Fibroblast of skin of abdomen (primary cell): ENCODE measurements at regions not wholly inside any gene's neighbourhood (a gene's known extent, or its start where the extent isn't known, plus 50 kb on each side); places are given as distances from the start of the nearest gene placed in this dataset.

Experiments
- DNase-seq: peaks from one replicate; pipeline ENCODE4 v3.0.0-alpha.2; 2013

DNA sequence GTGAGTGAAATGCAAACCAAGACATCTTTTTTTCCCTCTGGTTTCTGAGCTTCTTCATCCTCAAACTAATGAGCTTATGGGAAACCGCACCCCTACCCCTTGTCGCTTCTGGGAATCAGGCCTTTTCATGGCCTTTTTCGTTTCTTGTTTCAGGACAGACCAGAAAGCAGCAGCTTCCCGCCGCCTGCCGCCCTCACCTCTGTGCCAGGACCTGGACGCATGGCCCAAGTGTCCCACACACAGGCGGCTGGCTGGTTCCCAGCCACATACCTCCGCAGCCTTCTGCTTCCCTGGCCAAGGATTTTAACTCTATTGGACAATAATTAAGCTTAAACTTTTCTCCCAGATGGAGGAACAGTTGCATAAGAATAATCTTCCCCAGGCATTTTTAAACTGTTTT, 114.1 kb upstream of the SLITRK1 start:
- no peak for DNase-seq

DNA sequence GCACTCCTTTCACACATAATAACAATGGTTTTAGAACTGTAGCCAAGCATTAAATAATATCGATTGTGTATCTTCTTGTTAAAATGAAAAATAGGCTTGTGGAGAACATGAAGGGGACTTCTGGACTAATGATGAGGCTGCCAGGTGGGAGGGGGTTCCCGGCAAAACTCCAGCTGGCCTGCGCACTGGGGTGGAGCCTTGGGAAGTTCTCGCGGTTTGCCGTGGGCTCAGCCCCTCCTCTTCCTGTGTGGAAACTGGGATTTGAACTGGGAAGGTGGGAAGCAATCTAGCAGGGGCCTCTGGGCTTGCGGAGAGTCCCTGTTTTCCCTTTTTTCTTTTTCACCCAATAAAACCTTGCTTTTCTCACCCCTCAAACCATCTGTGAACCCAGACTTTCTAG, 113.7 kb upstream of the SLITRK1 start:
- DNase-seq = no peak

DNA sequence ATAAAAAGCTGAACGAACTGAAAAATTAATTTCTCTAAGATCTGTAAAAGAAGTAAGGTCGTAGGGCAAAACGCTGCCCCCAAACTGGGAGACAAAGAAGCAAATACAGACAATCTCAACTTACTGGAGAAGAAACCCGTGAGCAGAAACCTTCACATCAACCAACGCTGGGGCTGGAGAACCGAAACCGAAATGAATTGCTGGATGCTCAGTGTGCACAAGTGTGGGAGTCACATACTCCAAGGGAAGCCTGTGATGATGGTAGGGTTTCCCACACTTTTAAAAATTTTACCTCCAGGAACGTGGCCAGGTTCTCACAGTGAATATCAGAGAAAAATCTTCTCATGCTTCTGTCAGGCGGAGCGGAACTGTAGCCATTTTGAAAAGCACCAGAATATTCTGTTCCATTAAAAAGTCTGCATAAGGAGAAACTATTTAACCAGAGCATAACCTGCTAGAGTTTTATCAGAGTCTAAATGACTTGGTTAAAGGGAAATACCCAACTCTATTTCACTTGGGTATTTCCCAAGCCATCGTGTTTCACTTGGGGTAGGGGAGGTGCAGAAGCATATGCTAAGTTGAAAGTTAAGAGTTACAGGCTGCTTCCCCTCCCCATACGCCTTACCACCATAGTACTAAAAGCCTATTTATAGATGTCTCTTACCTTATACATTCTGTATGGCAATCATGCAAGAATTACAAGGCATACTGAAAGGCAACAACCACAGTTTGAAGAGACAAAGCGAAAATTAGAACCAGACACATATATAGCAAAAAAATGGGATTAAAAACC, 110.5 kb upstream of the SLITRK1 start:
- peak; percentile 4 for DNase-seq

DNA sequence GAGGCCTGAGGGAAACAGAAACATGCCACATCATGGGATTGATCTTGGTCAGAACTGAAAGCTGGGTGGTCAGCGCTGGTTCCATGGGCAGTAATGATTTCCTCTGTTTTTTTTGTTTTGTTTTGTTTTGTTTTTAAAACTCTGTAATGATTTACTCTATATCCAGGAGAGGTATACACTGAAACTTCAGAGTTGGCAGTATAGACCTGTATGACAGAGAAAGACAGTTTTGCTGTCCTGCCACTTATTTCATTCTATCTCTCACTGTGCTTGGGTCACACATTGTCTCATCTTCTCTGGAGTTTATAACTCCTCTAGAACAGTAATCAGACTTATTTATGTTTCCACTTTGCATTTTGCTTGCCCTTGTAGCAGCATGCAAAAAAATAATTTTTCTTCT, 105.1 kb upstream of the SLITRK1 start:
- no peak for DNase-seq

DNA sequence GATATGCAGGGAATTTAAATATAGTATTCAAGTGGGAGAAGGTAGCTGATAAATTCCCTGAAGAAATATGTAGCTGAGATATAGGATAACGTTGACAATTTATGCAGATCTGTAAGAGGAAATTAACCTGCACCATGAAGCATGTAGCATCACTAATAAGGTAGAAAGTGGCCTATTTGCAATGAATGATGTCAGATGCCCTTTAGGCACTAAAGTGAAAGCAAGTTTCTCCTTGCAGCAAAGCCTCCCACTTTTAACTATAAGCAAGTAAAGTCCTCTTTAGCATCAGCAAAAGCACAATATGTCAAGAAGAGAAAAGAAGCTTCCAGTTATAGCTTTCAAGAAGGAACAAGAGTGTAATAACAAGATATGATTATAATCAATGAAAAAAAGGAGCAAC, 102.5 kb upstream of the SLITRK1 start:
- no peak for DNase-seq

DNA sequence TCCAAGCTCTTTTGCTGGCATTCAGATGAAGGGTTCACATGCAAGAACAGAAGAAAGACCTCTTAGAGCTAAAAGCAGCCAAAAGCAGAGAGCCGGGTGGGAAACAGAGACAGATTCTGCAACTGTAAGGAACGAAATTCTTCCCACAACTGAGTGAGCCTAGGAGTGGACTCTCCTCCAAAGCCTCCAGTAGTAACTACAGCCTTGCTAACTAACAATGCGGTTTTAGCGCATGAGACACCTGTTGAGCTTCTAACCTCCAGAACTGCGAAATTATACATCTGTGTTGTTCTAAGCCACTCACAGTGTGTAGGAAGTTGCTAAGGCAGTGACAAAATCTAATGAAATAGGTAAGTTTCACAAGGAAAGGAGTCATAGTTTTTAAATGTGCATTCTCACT, 98.1 kb upstream of the SLITRK1 start:
- DNase-seq = peak; percentile 1

DNA sequence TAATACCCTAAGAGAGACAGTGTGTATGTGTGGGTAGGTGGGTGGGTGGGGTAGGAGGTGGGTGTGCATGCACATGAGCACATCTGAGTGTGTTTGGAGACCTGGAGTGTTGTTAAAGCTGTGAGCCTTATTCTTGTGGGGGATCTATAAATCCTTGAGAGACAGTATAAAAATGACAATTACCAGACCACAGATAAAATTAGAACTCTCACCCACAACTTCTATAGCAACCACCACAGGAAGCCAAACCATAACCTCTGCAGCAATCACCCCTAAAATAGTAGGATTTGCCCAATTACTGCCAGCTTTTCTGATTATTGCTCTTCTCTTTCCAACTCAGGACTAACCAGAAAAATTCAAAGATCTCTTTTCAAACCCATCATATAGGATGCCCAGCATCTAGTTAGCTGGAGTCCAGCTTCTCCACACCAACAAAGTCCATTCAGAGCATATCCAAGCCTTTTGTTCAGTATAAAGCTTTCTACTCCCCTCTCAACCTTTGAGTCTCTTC, 93.4 kb upstream of the SLITRK1 start:
- DNase-seq = no peak

DNA sequence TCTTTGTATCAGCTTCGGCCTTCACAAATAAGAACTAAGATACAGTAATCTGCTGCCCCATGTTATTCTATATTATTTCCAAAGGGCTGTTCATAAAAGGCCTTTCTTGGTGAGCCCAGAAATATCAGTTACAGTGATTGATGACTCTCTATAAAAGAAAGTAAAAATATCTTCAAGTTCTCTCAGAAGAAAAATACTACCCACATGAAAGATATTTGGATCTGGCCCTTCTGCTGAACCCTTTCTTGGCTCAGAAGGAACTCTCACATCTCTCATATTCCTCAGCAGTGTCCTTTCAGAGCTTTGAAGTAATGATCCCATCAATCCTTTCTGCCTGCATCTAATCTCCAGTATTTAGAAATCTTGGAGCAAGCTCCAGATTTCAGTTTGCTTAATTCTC, 76.3 kb upstream of the SLITRK1 start:
- DNase-seq = no peak

DNA sequence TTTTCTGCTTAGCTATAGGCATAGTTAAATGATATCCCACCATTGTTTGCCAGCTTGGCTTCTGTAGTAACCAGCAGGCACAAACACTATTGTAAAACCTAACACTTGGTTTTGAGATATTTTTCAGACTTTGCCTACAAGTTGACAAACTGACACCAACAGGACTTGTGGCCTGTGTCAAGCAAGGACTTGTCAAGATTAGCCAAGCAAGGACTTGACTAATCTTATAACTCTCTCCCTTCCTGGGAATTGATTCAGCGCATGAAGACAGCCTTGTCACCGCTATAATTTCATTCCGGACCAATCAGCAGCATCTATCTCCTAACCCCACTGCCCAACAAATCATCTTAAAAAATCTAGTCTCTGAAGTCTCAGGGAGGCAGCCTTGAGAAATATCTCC, 72.7 kb upstream of the SLITRK1 start:
- DNase-seq = no peak

DNA sequence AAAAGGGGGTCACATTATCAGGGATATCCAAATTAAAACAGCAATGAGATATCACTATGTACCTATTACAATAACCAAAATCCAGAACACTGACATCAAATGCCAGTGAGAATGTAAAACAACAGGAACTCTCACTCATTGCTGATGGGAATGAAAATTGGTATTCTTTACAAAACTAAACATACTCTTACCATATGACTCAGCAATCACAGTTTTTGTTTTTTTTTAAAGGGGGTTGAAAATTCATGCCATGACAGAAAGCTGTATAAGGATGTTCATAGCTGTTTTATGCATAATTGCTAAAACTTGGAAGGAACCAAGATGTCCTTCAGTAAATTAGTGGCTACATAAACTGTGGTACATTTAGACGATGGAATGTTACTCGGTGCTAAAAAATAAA, 71.6 kb upstream of the SLITRK1 start:
- no peak for DNase-seq

DNA sequence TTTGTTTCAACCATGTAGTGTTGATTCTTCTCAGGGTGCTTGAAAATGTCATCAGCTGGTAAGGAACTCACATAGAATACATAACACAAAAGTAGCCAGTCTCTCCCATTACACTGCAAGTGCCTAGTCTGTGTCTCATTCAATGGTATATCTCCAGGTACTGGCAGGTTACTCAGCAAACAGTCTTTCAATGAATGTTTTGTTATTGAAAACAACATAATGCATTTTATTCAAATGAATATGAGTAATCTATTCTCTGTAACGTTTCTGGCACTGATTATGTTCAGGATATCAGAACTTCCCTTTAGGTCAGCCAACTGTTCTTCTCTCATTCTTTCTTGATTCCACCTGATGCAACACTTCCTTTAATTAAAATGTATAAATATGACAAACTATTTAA, 68.0 kb upstream of the SLITRK1 start:
- no peak for DNase-seq

DNA sequence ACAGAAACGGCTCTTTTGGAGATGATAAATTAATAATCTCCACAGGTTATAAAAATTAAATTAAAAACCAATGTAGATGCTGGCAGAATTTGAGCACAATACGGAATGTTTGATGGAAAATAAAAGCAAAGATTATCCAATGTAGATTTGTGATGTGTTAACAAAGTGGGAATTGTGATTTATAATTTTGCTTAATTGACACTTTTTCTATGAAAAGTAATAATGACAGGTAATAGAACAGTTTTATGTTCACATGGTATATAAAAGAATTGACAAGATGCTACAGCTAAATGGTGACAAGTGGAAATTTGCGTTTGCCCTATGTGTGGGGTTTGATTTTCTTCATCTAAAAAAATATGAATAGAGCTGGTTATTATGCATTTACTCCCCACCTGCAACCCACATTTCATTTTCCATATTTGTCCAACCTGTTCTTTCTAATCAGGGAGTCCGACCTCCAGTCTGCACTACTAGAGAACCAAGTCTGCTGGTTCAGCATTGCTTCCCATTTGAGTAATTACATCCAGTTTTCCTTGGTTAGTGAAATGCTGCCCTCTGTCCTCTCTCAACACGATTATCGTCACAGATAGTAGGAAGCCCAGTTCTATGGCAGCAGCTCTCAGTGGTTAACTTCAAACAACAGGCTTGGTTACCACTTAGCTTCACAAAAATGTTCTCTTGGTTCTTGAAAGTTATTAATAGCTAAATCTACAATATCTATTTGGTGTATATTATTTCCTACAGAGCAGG, 61.4 kb upstream of the SLITRK1 start:
- no peak for DNase-seq

DNA sequence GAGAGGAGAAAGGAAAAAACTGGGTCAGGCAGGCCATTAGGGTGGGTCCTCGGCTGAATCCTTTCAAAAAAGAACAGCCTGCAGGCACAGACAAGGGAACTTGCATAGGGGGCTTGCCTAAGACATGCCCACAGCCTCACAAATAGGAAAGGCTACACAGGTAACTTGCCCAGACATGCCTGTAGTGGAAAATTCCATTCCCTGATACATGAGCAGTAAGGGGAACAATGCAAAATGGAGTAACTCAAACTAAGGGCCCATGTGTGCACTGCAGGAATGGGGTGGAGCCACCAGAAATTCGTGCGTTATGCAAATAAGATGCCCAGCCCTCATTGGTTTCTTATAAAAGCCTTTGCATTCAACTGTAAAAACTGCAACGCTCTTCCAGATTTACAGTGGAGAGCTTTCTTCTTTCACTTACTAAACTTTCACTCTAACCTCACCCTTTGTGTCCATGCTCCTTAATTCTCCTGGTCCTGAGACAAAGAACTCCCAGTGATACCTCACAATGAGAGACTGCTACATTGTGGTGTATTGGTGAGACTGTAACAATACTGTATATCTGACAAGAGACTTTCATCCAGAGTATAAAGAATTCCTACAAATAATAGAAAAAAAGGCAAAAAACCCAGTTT, 59.5 kb upstream of the SLITRK1 start:
- no peak for DNase-seq

DNA sequence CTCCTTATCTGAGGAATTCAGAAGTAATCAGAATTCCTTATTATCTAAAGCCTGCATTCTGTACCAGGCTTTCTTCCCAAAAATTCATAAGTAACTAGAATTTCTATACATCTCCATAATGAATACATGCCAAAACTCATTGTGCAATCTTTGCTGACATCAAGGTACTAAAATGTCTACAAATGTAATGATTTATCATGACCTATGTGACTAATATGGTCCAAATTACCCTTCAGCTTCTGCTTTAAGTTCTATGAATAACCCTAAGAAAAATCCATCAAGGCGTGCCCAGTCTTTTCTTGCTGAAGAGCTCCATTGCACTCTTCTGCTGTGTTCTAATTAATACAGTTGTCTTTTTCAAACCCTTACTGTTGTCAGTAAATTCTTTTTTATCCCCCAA, 58.5 kb upstream of the SLITRK1 start:
- peak; percentile 79 for DNase-seq

DNA sequence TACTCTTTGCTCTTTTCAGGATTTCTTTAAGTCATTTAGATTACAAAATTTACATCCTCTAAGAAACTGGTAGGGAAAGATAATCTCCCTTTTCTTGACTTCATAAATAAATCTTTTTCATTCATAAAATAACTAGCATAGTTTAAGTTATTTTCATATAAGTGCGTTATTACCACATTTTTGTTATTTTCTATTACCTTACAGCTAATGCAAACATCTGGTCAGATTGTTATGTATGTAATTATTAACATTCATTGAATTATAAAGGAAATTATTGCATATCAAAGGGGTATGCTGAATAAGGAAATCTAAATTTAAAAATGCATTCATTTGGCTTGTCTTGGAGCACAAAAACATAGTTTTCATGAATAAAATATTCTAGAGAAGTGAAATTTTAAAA, 55.3 kb upstream of the SLITRK1 start:
- DNase-seq = no peak

DNA sequence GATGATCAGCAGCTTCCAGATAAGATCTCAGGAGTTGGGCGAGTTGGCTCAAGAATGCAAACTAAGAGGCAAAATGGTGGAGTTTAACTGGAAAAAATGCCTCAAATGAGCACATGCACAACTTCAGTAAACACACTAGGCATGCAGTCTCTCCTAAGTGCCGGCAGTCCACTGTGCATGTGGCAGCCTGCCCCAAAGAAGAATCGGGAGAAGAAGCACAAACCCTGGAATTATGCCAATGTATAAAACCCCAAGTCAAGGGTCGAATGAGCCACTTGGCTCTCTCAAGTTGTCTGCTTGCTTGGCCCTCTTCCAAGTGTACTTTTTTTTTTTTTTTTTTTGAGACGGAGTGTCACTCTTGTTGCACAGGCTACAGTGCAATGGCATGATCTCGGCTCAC, 53.3 kb upstream of the SLITRK1 start:
- no peak for DNase-seq
